Endodermal cell (in vitro differentiated cells): ENCODE measurements at regions not wholly inside any gene's neighbourhood (a gene's known extent, or its start where the extent isn't known, plus 50 kb on each side); places are given as distances from the start of the nearest gene placed in this dataset.

ENCODE experiments used
- DNase-seq: peaks from one replicate; pipeline ENCODE4 v3.0.0-alpha.2; 2017
- H3K27ac ChIP-seq: 2 replicates; pipeline ENCODE4 v1.5.1; 2013; ENCODE audit warnings: mild to moderate bottlenecking, low read depth, low read length, moderate library complexity
- H3K27me3 ChIP-seq: 2 replicates; pipeline ENCODE4 v1.6.1; 2013; ENCODE audit warnings: mild to moderate bottlenecking, low read length, moderate library complexity; ENCODE audit not compliant: insufficient read depth, control insufficient read depth, poor library complexity, severe bottlenecking
- H3K36me3 ChIP-seq: 2 replicates; pipeline ENCODE4 v1.7.0; 2013; ENCODE audit warnings: mild to moderate bottlenecking, low read length, moderate library complexity; ENCODE audit not compliant: control insufficient read depth, insufficient read depth
- H3K4me1 ChIP-seq: one replicate; pipeline ENCODE4 v1.7.0; 2013; ENCODE audit warnings: low read length; ENCODE audit not compliant: control insufficient read depth, insufficient read depth
- H3K4me3 ChIP-seq: 2 replicates; pipeline ENCODE4 v1.5.1; 2013; ENCODE audit warnings: mild to moderate bottlenecking, low read length, moderate library complexity
- H3K9ac ChIP-seq: 2 replicates; pipeline ENCODE4 v1.6.1; 2013; ENCODE audit warnings: mild to moderate bottlenecking, low read length, moderate library complexity; ENCODE audit not compliant: poor library complexity, severe bottlenecking; ENCODE audit errors: extremely low read depth
- H3K9me3 ChIP-seq: 2 replicates; pipeline ENCODE4 v1.6.1; 2013; ENCODE audit warnings: mild to moderate bottlenecking, low read length, moderate library complexity; ENCODE audit not compliant: control insufficient read depth
- H3K27ac Mint-ChIP-seq: 2 replicates; pipeline ENCODE4 v1.8.0; 2020; ENCODE audit warnings: mixed read lengths
- H3K27me3 Mint-ChIP-seq: 2 replicates; pipeline ENCODE4 v1.8.0; 2021; ENCODE audit warnings: mild to moderate bottlenecking, mixed read lengths; ENCODE audit not compliant: insufficient read depth
- H3K36me3 Mint-ChIP-seq: 2 replicates; pipeline ENCODE4 v1.8.0; 2020; ENCODE audit warnings: low read depth, mixed read lengths
- H3K4me1 Mint-ChIP-seq: 2 replicates; pipeline ENCODE4 v1.8.0; 2020; ENCODE audit warnings: mixed read lengths
- H3K4me3 Mint-ChIP-seq: 2 replicates; pipeline ENCODE4 v1.8.0; 2020; ENCODE audit warnings: mild to moderate bottlenecking, moderate library complexity, mixed read lengths
- H3K9me3 Mint-ChIP-seq: 2 replicates; pipeline ENCODE4 v1.8.0; 2020; ENCODE audit warnings: mild to moderate bottlenecking, mixed read lengths
- CTCF ChIP-seq: fragments of 200-600 bp; sonication (generic); conservative IDR thresholded peaks from 2 replicates; pipeline ENCODE4 v1.5.0; 2021; ENCODE audit warnings: antibody characterized with exemption, mild to moderate bottlenecking
- WGBS, 2 experiments: methylation state at CpG; one replicate each; pipeline versions ENCODE4 v1.1.5 to v1.1.7; 2013; ENCODE audit warnings: missing lambda C conversion rate in 2 of 2, mixed read lengths in 1 of 2; ENCODE audit not compliant: insufficient coverage in 1 of 2, insufficient read length in 1 of 2; 5-methylcytosine and 5-hydroxymethylcytosine counted together

GRCh38 chr5:141795421-141795820 lies 82.8 kb downstream of the PCDH1 start:
- no peaks in the 10 kb centered on the region for H3K9me3 Mint-ChIP-seq
- H3K27ac Mint-ChIP-seq = peak overlapping the region; percentile 63
- H3K36me3 Mint-ChIP-seq = no peaks in the 10 kb centered on the region
- H3K4me1 Mint-ChIP-seq = peaks cover 24% of the 10 kb centered on the region
- H3K4me3 Mint-ChIP-seq = no peak overlapping the region
- H3K4me3 ChIP-seq = no peak overlapping the region
- H3K9ac ChIP-seq = no peak overlapping the region
- H3K27ac ChIP-seq = no peak overlapping the region
- TF ChIP-seq CTCF = no peak
- WGBS, 2 experiments = 65 to 72% methylated on average over 2 to 5 of the region's 5 CpGs
- H3K36me3 ChIP-seq = no peaks in the 10 kb centered on the region
- H3K27me3 Mint-ChIP-seq = no peaks in the 10 kb centered on the region
- DNase-seq = no peak
- no peaks in the 10 kb centered on the region for H3K9me3 ChIP-seq
- H3K4me1 ChIP-seq = peaks cover 17% of the 10 kb centered on the region
- H3K27me3 ChIP-seq = no peaks in the 10 kb centered on the region

- DNase-seq = no peak
- H3K4me3 Mint-ChIP-seq = no peak overlapping the region
- no peak overlapping the region for H3K27ac ChIP-seq
- H3K4me1 Mint-ChIP-seq = peaks cover 26% of the 10 kb centered on the region
- no peaks in the 10 kb centered on the region for H3K27me3 ChIP-seq
- no peak overlapping the region for H3K4me3 ChIP-seq
- no peaks in the 10 kb centered on the region for H3K36me3 Mint-ChIP-seq
- no peaks in the 10 kb centered on the region for H3K36me3 ChIP-seq
- H3K27ac Mint-ChIP-seq = no peak overlapping the region
- WGBS, 2 experiments = 69 to 76% methylated on average over 2 to 4 of the region's 4 CpGs
- no peaks in the 10 kb centered on the region for H3K9me3 Mint-ChIP-seq
- H3K27me3 Mint-ChIP-seq = peaks cover 2% of the 10 kb centered on the region
- no peak for TF ChIP-seq CTCF
- H3K9ac ChIP-seq = no peak overlapping the region
- H3K4me1 ChIP-seq = peaks cover 17% of the 10 kb centered on the region
- H3K9me3 ChIP-seq = no peaks in the 10 kb centered on the region
Measured at GRCh38 chr5:141793881-141794280, 84.3 kb downstream of the PCDH1 start.

GRCh38 chr5:141793403-141793802 lies 84.8 kb downstream of the PCDH1 start:
- Histone ChIP-seq H3K9ac (no peak overlapping the region), H3K4me3 (no peak overlapping the region), H3K9me3 (no peaks in the 10 kb centered on the region), H3K27me3 (no peaks in the 10 kb centered on the region), H3K4me1 (peaks cover 22% of the 10 kb centered on the region), H3K27ac (no peak overlapping the region), H3K36me3 (no peaks in the 10 kb centered on the region)
- DNase-seq = no peak
- Mint-ChIP-seq H3K4me1 (peaks cover 31% of the 10 kb centered on the region), H3K27ac (no peak overlapping the region), H3K36me3 (no peaks in the 10 kb centered on the region), H3K4me3 (no peak overlapping the region), H3K27me3 (peaks cover 3% of the 10 kb centered on the region), H3K9me3 (no peaks in the 10 kb centered on the region)
- TF ChIP-seq CTCF = no peak
- WGBS, 2 experiments = 60 to 70% methylated on average over 1 to 3 of the region's 3 CpGs
